ENCODE measurements at regions not wholly inside any gene's neighbourhood (a gene's known extent, or its start where the extent isn't known, plus 50 kb on each side); places are given as distances from the start of the nearest gene placed in this dataset.

DNA sequence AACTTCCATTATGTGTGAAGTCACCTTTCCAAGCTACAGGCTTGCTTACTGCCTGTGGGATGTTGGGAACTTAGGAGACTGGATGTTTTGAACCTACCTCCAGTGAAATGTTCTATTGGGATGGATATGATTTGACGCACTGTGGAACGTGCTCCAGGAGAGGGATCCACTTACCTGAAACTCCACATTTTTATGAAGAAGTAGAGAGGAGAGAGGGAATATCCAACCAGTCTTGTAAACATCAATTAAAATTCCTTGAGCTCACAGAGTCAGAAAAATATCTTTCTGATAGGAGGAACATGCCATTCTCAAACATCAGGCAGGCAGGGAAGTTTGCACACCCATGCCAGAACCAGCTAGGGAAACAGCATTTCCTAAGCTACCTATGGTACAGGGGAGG, 91.1 kb upstream of the MAOA start:
- Mint-ChIP-seq H3K4me3 (ENCODE audit: low read depth) (no peak overlapping the region), H3K9me3 (ENCODE audit: low read depth) (peaks cover 3% of the 10 kb centered on the region), H3K27me3 (no peaks in the 10 kb centered on the region), H3K4me1 (ENCODE audit: low read depth) (peaks cover 4% of the 10 kb centered on the region), H3K36me3 (ENCODE audit: insufficient read depth) (no peaks in the 10 kb centered on the region), H3K27ac (no peak overlapping the region)
- no peak for DNase-seq (ENCODE audit: low spot score, unreplicated experiment)
- TF ChIP-seq, protein P1, sequence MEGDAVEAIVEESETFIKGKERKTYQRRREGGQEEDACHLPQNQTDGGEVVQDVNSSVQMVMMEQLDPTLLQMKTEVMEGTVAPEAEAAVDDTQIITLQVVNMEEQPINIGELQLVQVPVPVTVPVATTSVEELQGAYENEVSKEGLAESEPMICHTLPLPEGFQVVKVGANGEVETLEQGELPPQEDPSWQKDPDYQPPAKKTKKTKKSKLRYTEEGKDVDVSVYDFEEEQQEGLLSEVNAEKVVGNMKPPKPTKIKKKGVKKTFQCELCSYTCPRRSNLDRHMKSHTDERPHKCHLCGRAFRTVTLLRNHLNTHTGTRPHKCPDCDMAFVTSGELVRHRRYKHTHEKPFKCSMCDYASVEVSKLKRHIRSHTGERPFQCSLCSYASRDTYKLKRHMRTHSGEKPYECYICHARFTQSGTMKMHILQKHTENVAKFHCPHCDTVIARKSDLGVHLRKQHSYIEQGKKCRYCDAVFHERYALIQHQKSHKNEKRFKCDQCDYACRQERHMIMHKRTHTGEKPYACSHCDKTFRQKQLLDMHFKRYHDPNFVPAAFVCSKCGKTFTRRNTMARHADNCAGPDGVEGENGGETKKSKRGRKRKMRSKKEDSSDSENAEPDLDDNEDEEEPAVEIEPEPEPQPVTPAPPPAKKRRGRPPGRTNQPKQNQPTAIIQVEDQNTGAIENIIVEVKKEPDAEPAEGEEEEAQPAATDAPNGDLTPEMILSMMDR (IDR thresholded peaks at IDR 0.05; ENCODE audit: unreplicated experiment): no peak

DNA sequence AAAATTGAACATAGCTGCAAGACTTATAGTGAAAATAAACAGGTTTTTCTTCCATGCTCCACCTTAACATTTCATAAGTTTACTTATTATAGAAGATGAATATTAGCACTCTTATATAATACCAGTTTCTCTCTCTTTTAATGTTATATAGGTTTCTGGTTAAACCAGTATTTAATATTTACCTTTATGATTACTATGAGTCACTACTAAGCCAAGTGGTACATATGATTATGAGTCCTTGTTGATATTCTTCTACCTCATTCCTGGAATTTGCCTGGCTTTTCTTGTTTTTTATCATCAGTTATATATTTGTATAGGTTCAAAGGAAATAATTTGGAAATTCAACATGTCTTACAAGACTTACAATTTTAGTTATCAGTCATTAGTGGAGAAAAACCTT, 89.9 kb upstream of the MAOA start:
- H3K27ac Mint-ChIP-seq: no peak overlapping the region
- TF ChIP-seq, protein P1 (IDR thresholded peaks at IDR 0.05; ENCODE audit: unreplicated experiment): no peak
- no peaks in the 10 kb centered on the region for H3K27me3 Mint-ChIP-seq
- no peaks in the 10 kb centered on the region for H3K36me3 Mint-ChIP-seq (ENCODE audit: insufficient read depth)
- peaks cover 5% of the 10 kb centered on the region for H3K4me1 Mint-ChIP-seq (ENCODE audit: low read depth)
- DNase-seq (ENCODE audit: low spot score, unreplicated experiment): no peak
- peaks cover 3% of the 10 kb centered on the region for H3K9me3 Mint-ChIP-seq (ENCODE audit: low read depth)
- H3K4me3 Mint-ChIP-seq (ENCODE audit: low read depth): no peak overlapping the region

DNA sequence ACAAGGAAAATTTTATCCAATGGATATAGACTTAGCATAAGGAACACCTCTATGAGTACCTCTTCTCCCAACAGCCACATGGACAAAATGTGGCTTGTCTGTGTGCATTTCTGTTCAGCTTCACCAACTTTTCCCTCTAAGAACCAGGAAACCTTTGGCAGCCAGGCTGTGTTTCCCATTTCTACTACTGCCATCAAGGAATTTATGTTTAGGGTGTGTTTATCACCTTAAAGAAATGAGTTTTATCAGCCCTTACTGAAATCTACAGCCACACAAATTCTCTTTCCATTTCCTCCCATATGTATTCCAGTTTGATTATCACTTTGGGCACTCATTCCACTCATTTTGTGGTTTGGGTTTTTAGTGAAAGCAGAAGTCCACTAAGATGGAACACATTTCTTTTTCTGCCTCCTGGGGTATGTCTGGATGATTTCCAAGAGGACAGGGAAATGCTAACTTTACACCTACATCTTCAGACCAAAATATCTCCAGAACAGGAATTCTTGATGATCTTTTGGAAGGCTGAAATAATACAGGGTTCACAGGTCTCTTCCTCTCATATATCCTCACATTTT, 82.6 kb upstream of the MAOA start:
- TF ChIP-seq, protein P1 (IDR thresholded peaks at IDR 0.05; ENCODE audit: unreplicated experiment): no peak
- Mint-ChIP-seq H3K27ac (no peak overlapping the region), H3K36me3 (ENCODE audit: insufficient read depth) (no peaks in the 10 kb centered on the region), H3K4me3 (ENCODE audit: low read depth) (no peak overlapping the region), H3K9me3 (ENCODE audit: low read depth) (peaks cover 3% of the 10 kb centered on the region), H3K4me1 (ENCODE audit: low read depth) (peaks cover 5% of the 10 kb centered on the region), H3K27me3 (no peaks in the 10 kb centered on the region)
- no peak for DNase-seq (ENCODE audit: low spot score, unreplicated experiment)

DNA sequence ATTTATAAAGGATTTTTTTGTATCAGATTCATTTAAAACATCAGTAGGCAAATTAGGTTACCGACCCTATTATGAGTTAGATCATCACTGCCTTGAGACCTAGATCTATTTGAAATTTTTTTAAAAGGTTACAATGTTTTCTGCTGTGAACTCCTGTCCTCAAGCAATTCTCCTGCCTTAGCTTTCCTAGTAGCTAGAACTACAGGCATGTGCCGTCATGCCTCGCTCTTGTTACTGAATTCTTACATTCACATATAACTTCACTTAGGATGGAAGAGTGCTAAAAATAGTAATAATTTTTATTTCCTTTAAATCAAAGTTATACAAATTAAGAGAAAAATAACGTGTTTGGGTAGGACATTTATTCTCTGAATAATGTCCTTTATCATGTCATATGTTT, 75.5 kb upstream of the MAOA start:
- Mint-ChIP-seq H3K4me3 (ENCODE audit: low read depth) (no peak overlapping the region), H3K36me3 (ENCODE audit: insufficient read depth) (no peaks in the 10 kb centered on the region), H3K4me1 (ENCODE audit: low read depth) (peaks cover 2% of the 10 kb centered on the region), H3K9me3 (ENCODE audit: low read depth) (no peaks in the 10 kb centered on the region), H3K27me3 (no peaks in the 10 kb centered on the region), H3K27ac (no peak overlapping the region)
- DNase-seq (ENCODE audit: low spot score, unreplicated experiment): no peak
- TF ChIP-seq, protein P1 (IDR thresholded peaks at IDR 0.05; ENCODE audit: unreplicated experiment): no peak

DNA sequence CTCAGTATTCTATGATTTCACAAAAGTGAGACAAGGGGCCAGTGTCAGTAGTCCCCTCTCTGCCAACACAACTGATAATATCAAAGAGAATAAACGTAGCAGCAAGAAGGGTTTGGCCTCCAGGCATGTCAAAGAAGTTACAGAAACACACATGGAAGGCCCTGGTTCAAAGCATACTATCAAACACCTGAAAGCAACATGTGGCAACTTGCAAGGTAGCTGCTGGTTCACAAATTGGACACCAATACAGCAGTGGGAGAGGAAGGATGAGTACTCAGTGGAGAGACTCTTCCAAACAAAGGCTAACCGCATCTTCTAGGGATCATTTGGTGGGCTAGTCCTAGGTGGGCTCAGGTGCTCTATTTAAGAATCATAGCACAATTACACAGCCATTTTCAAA, 74.9 kb upstream of the MAOA start:
- Mint-ChIP-seq H3K27me3 (no peaks in the 10 kb centered on the region), H3K4me1 (ENCODE audit: low read depth) (peaks cover 2% of the 10 kb centered on the region), H3K36me3 (ENCODE audit: insufficient read depth) (no peaks in the 10 kb centered on the region), H3K9me3 (ENCODE audit: low read depth) (no peaks in the 10 kb centered on the region), H3K27ac (no peak overlapping the region), H3K4me3 (ENCODE audit: low read depth) (no peak overlapping the region)
- TF ChIP-seq, protein P1 (IDR thresholded peaks at IDR 0.05; ENCODE audit: unreplicated experiment): no peak
- DNase-seq (ENCODE audit: low spot score, unreplicated experiment): no peak

Measured in progenitor cell of endocrine pancreas (in vitro differentiated cells).